OCI-LY1 (cell line): ENCODE measurements at regions not wholly inside any gene's neighbourhood (a gene's known extent, or its start where the extent isn't known, plus 50 kb on each side); places are given as distances from the start of the nearest gene placed in this dataset.

Source experiments
- EZH2 ChIP-seq: fragments of 200-600 bp; sonication (generic), shearing (Covaris generic); IDR thresholded peaks from 2 replicates; pipeline ENCODE4 v1.8.0; 2017; ENCODE audit warnings: borderline replicate concordance, mixed run types, mild to moderate bottlenecking, antibody characterized with exemption, low read length, moderate library complexity, mixed read lengths
- TF ChIP-seq, protein P1 (sequence below): fragments of 200-600 bp; sonication (generic), shearing (Covaris generic); IDR thresholded peaks from 2 replicates; pipeline ENCODE4 v1.5.1; 2017; ENCODE audit warnings: mild to moderate bottlenecking, antibody characterized with exemption, low read length, moderate library complexity, mixed read lengths

DNA sequence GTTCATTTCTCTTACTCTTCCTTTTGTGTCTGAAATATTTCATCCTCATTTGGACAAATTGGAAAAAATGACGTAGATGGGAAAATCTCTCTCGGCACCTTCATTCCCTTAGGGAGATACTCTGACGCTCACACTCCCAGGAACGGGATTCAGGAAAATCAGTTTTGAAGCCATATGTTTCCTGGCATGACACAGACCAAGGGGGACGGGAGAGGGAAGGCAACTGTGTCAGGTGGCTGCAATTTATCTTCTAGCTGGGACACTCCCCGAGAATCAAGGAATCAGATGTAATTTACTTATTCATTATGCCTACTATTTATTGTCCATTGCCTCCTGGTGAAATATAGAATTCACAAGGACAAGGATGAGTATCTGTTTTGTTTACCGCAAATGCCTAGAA is 65.5 kb downstream of the IRX5 start:
- TF ChIP-seq, protein P1, sequence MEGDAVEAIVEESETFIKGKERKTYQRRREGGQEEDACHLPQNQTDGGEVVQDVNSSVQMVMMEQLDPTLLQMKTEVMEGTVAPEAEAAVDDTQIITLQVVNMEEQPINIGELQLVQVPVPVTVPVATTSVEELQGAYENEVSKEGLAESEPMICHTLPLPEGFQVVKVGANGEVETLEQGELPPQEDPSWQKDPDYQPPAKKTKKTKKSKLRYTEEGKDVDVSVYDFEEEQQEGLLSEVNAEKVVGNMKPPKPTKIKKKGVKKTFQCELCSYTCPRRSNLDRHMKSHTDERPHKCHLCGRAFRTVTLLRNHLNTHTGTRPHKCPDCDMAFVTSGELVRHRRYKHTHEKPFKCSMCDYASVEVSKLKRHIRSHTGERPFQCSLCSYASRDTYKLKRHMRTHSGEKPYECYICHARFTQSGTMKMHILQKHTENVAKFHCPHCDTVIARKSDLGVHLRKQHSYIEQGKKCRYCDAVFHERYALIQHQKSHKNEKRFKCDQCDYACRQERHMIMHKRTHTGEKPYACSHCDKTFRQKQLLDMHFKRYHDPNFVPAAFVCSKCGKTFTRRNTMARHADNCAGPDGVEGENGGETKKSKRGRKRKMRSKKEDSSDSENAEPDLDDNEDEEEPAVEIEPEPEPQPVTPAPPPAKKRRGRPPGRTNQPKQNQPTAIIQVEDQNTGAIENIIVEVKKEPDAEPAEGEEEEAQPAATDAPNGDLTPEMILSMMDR = no peak
- TF ChIP-seq EZH2 = no peak
